ENCODE measurements at regions not wholly inside any gene's neighbourhood (a gene's known extent, or its start where the extent isn't known, plus 50 kb on each side); places are given as distances from the start of the nearest gene placed in this dataset.
"Not testable (repeated sequence)": the region's sequence is repeated elsewhere in the genome, so short reads cannot be mapped to it uniquely, and the experiment has no call there.

GRCh38 chr6:144360401-144360800, 75.3 kb downstream of the UTRN start:
- no peak for DNase-seq

- no peak for DNase-seq
Measured at GRCh38 chr6:144361016-144361415, 75.9 kb downstream of the UTRN start.

- DNase-seq, result no peak
Measured at GRCh38 chr6:144362042-144363018, 77.2 kb downstream of the UTRN start.

GRCh38 chr6:144364208-144364720, 79.1 kb downstream of the UTRN start:
- DNase-seq, result no peak

GRCh38 chr6:144364782-144365181, 79.6 kb downstream of the UTRN start:
- no peak for DNase-seq

GRCh38 chr6:144365271-144365670, 80.1 kb downstream of the UTRN start:
- DNase-seq, result no peak

GRCh38 chr6:144369696-144370095, 84.6 kb downstream of the UTRN start:
- not testable (repeated sequence) for DNase-seq

GRCh38 chr6:144372116-144372515, 87.0 kb downstream of the UTRN start:
- no peak for DNase-seq

GRCh38 chr6:144372611-144373594, 87.8 kb downstream of the UTRN start:
- no peak for DNase-seq

- DNase-seq, result not testable (repeated sequence)
Measured at GRCh38 chr6:144374525-144374924, 89.4 kb downstream of the UTRN start.

GRCh38 chr6:144377586-144378210, 92.6 kb downstream of the UTRN start:
- DNase-seq, result no peak

GRCh38 chr6:144378437-144378836, 93.3 kb downstream of the UTRN start:
- no peak for DNase-seq

- no peak for DNase-seq
Measured at GRCh38 chr6:144379356-144379755, 94.2 kb downstream of the UTRN start.

- DNase-seq, result not testable (repeated sequence)
Measured at GRCh38 chr6:144381499-144381898, 96.4 kb downstream of the UTRN start.

- DNase-seq, result no peak
Measured at GRCh38 chr6:144383336-144383735, 98.2 kb downstream of the UTRN start.

GRCh38 chr6:144384427-144384826, 99.3 kb downstream of the UTRN start:
- DNase-seq, result no peak

- DNase-seq, result not testable (repeated sequence)
Measured at GRCh38 chr6:144389474-144389873, 104.3 kb downstream of the UTRN start.

- DNase-seq, result no peak
Measured at GRCh38 chr6:144390202-144390601, 105.1 kb downstream of the UTRN start.

- DNase-seq, result no peak
Measured at GRCh38 chr6:144390886-144391285, 105.8 kb downstream of the UTRN start.

- no peak for DNase-seq
Measured at GRCh38 chr6:144392536-144392935, 107.4 kb downstream of the UTRN start.

GRCh38 chr6:144394210-144394609, 109.1 kb downstream of the UTRN start:
- no peak for DNase-seq

- no peak for DNase-seq
Measured at GRCh38 chr6:144395014-144395413, 109.9 kb downstream of the UTRN start.

- no peak for DNase-seq
Measured at GRCh38 chr6:144395826-144396225, 110.7 kb downstream of the UTRN start.

All from NCI-H1092 (cell line).